ENCODE measurements at regions not wholly inside any gene's neighbourhood (a gene's known extent, or its start where the extent isn't known, plus 50 kb on each side); places are given as distances from the start of the nearest gene placed in this dataset.

- Histone ChIP-seq H3K4me2 (replicated peaks; ENCODE audit: extremely low read depth, low read length, poor library complexity, severe bottlenecking) (no peak overlapping the region), H3K4me1 (ENCODE audit: control insufficient read depth in 1 of 2, insufficient read depth in 2 of 2, low read length in 2 of 2) (no peaks in the 10 kb centered on the region), H3K4me3 (replicated peaks in 1 of 3; ENCODE audit: low read depth in 2 of 3, low read length in 3 of 3) (no peak overlapping the region), H3K27ac (ENCODE audit: low read depth in 1 of 2, low read length in 2 of 2) (no peak overlapping the region), H4K20me1 (ENCODE audit: insufficient read depth, low read length) (no peaks in the 10 kb centered on the region), H3K79me2 (ENCODE audit: insufficient read depth, low read length) (no peaks in the 10 kb centered on the region), H3K9me3 (replicated peaks in 1 of 2; ENCODE audit: control insufficient read depth in 1 of 2, insufficient read depth in 1 of 2, low read length in 2 of 2) (no peaks in the 10 kb centered on the region), H3K27me3 (ENCODE audit: control insufficient read depth in 2 of 2, insufficient read depth in 2 of 2, low read length in 2 of 2) (no peaks in the 10 kb centered on the region), H2AFZ (ENCODE audit: insufficient read depth, low read depth, low read length, poor library complexity, severe bottlenecking) (no peak overlapping the region), H3K36me3 (replicated peaks in 1 of 2; ENCODE audit: control insufficient read depth in 1 of 2, insufficient read depth in 2 of 2, low read length in 2 of 2) (no peaks in the 10 kb centered on the region), H3K9ac (ENCODE audit: insufficient read depth, low read length, poor library complexity, severe bottlenecking) (no peak overlapping the region)
- H3K4me1 Mint-ChIP-seq = no peaks in the 10 kb centered on the region
- H3K9me3 Mint-ChIP-seq = peaks cover 0 to 6% (median 0%) of the 10 kb centered on the region in 7 donors
- TF ChIP-seq CTCF (IDR thresholded peaks at IDR 0.05) = no peak
- no peak overlapping the region for H3K27ac Mint-ChIP-seq
- no peak overlapping the region for H3K4me3 Mint-ChIP-seq
- no peak for DNase-seq
- H3K36me3 Mint-ChIP-seq = no peaks in the 10 kb centered on the region
- WGBS (ENCODE audit: insufficient coverage) = no CpG with 5 or more reads among the region's 4 CpGs
- intact Hi-C loops (cut with micrococcal nuclease) = no loop called here
- H3K27me3 Mint-ChIP-seq (ENCODE audit: low read depth in 3 of 3) = peaks cover 2 to 7% (median 3%) of the 10 kb centered on the region in 3 donors
Observed at GRCh38 chrX:133477986-133478385, 62.7 kb upstream of the GPC4 start.

GRCh38 chrX:133475953-133476352, 60.7 kb upstream of the GPC4 start:
- Histone ChIP-seq H3K4me1 (ENCODE audit: control insufficient read depth in 1 of 2, insufficient read depth in 2 of 2, low read length in 2 of 2) (no peaks in the 10 kb centered on the region), H3K36me3 (replicated peaks in 1 of 2; ENCODE audit: control insufficient read depth in 1 of 2, insufficient read depth in 2 of 2, low read length in 2 of 2) (no peaks in the 10 kb centered on the region), H3K4me2 (replicated peaks; ENCODE audit: extremely low read depth, low read length, poor library complexity, severe bottlenecking) (no peak overlapping the region), H2AFZ (ENCODE audit: insufficient read depth, low read depth, low read length, poor library complexity, severe bottlenecking) (no peak overlapping the region), H4K20me1 (ENCODE audit: insufficient read depth, low read length) (no peaks in the 10 kb centered on the region), H3K79me2 (ENCODE audit: insufficient read depth, low read length) (no peaks in the 10 kb centered on the region), H3K4me3 (replicated peaks in 1 of 3; ENCODE audit: low read depth in 2 of 3, low read length in 3 of 3) (no peak overlapping the region), H3K27ac (ENCODE audit: low read depth in 1 of 2, low read length in 2 of 2) (no peak overlapping the region), H3K9ac (ENCODE audit: insufficient read depth, low read length, poor library complexity, severe bottlenecking) (no peak overlapping the region), H3K27me3 (ENCODE audit: control insufficient read depth in 2 of 2, insufficient read depth in 2 of 2, low read length in 2 of 2) (no peaks in the 10 kb centered on the region), H3K9me3 (replicated peaks in 1 of 2; ENCODE audit: control insufficient read depth in 1 of 2, insufficient read depth in 1 of 2, low read length in 2 of 2) (no peaks in the 10 kb centered on the region)
- intact Hi-C loops (cut with micrococcal nuclease) = no loop called here
- WGBS (ENCODE audit: insufficient coverage) = 100% methylated on average over 1 of the region's 1 CpG
- no peak overlapping the region for H3K27ac Mint-ChIP-seq
- H3K27me3 Mint-ChIP-seq (ENCODE audit: low read depth in 3 of 3) = peaks cover 3 to 10% (median 7%) of the 10 kb centered on the region in 3 donors
- no peak overlapping the region for H3K4me3 Mint-ChIP-seq
- no peak for TF ChIP-seq CTCF (IDR thresholded peaks at IDR 0.05)
- H3K36me3 Mint-ChIP-seq = no peaks in the 10 kb centered on the region
- DNase-seq = no peak
- no peaks in the 10 kb centered on the region for H3K4me1 Mint-ChIP-seq
- H3K9me3 Mint-ChIP-seq = peaks cover 0 to 6% (median 0%) of the 10 kb centered on the region in 7 donors

Measured in CD14-positive monocyte (primary cell).